ENCODE measurements at regions not wholly inside any gene's neighbourhood (a gene's known extent, or its start where the extent isn't known, plus 50 kb on each side); places are given as distances from the start of the nearest gene placed in this dataset.

GRCh38 chr20:22490287-22491193, 93.8 kb downstream of the FOXA2 start (continued):
- TF ChIP-seq NFAT5 (CRISPR knock-in tag; IDR thresholded peaks at IDR 0.05) (0 out of 2 replicates have a peak, but pooled peaks have one; percentile 36), HOXA7 (CRISPR knock-in tag; IDR thresholded peaks at IDR 0.05) (0 out of 2 replicates have a peak, but pooled peaks have one; percentile 51), ZBTB33 (CRISPR knock-in tag; IDR thresholded peaks at IDR 0.05) (peak; percentile 40; the same call in 1 of the 2 replicates), TEAD3 (CRISPR knock-in tag; optimal IDR thresholded peaks at IDR 0.05; ENCODE audit: borderline replicate concordance) (peak; percentile 34), KLF6 (CRISPR knock-in tag; IDR thresholded peaks at IDR 0.05) (peak; percentile 71; the same call in 1 of the 2 replicates), GTF3A (CRISPR knock-in tag; conservative IDR thresholded peaks at IDR 0.05) (0 out of 2 replicates have a peak, but pooled peaks have one; percentile 21), EEA1 (CRISPR knock-in tag; IDR thresholded peaks at IDR 0.05; ENCODE audit: borderline replicate concordance) (no peak), ZNF550 (CRISPR knock-in tag; IDR thresholded peaks at IDR 0.05; ENCODE audit: borderline replicate concordance) (peak; percentile 91; the same call in 1 of the 2 replicates), AHR (CRISPR knock-in tag; IDR thresholded peaks at IDR 0.05) (peak; percentile 64; the same call in 1 of the 2 replicates), CBX2 (IDR thresholded peaks at IDR 0.05; ENCODE audit: low read depth, low read length) (no peak), CBX2 (CRISPR knock-in tag; IDR thresholded peaks at IDR 0.05; ENCODE audit: low read depth) (no peak), ZNF335 (CRISPR knock-in tag; IDR thresholded peaks at IDR 0.05) (no peak; the same call in 1 of the 2 replicates), NKX3-1 (CRISPR knock-in tag; IDR thresholded peaks at IDR 0.05) (no peak; the same call in none of the 2 replicates), GLMP (CRISPR knock-in tag; IDR thresholded peaks at IDR 0.05; ENCODE audit: borderline replicate concordance) (no peak), ZNF850 (CRISPR knock-in tag; conservative IDR thresholded peaks at IDR 0.05) (no peak), ZNF251 (CRISPR knock-in tag; IDR thresholded peaks at IDR 0.05) (no peak), ESRRA (CRISPR knock-in tag; IDR thresholded peaks at IDR 0.05; ENCODE audit: low read depth) (peak; percentile 75), TCF7L2 (IDR thresholded peaks at IDR 0.05; ENCODE audit: low read depth, low read length) (no peak), NFE2 (CRISPR knock-in tag; IDR thresholded peaks at IDR 0.05) (no peak), ZNF430 (CRISPR knock-in tag; IDR thresholded peaks at IDR 0.05) (peak; percentile 44; the same call in 1 of the 2 replicates)

All from HepG2 (cell line).